PFSK-1 (cell line): ENCODE measurements at regions not wholly inside any gene's neighbourhood (a gene's known extent, or its start where the extent isn't known, plus 50 kb on each side); places are given as distances from the start of the nearest gene placed in this dataset.

Source experiments
- FOXP2 ChIP-seq: optimal IDR thresholded peaks from 2 replicates; pipeline ENCODE3; 2011; ENCODE audit warnings: borderline replicate concordance, control low read depth, inconsistent platforms; ENCODE audit not compliant: insufficient read depth; ENCODE audit errors: extremely low read length, extremely low read depth
- POLR2AphosphoS5 ChIP-seq: IDR thresholded peaks from 2 replicates; pipeline ENCODE4 v1.6.1; 2012; ENCODE audit warnings: low read depth, mild to moderate bottlenecking, control low read depth, low read length, moderate library complexity
- SIN3A ChIP-seq: IDR thresholded peaks from 2 replicates; pipeline ENCODE4 v1.6.1; 2012; ENCODE audit warnings: mild to moderate bottlenecking, low read length, moderate library complexity, borderline replicate concordance; ENCODE audit not compliant: insufficient read depth
- TAF1 ChIP-seq: IDR thresholded peaks from 2 replicates; pipeline ENCODE4 v1.6.1; 2012; ENCODE audit warnings: low read length, control low read depth, borderline replicate concordance; ENCODE audit not compliant: insufficient read depth
- TF ChIP-seq, protein P1 (sequence below), 2 experiments: IDR thresholded peaks; 2 replicates each; pipeline versions ENCODE4 v1.6.1 to v1.8.0; 2011 to 2012; ENCODE audit warnings: low read depth in 2 of 2, low read length in 2 of 2, control low read depth in 1 of 2, inconsistent platforms in 1 of 2, mild to moderate bottlenecking in 1 of 2, moderate library complexity in 1 of 2; ENCODE audit not compliant: insufficient read depth in 1 of 2

DNA sequence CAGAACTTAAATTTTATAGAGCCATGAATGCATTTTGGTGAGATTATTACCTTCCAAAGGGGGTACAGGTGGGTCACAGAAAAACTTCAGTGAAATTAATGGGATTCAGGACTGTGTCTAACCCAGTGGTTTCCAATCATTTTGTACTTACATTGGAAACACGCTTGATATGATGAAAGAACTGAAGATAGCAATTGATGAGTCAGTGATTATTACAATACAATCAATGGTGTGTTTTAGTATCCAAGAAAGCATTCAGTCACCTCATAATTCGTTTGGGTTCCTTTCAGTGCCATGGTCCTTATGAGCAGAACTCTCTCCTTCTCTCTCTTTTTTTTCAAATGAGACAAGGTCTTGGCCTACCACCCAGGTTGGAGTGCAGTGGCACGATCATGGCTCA lies 66.5 kb upstream of the IGFBP5 start:
- no peak for TF ChIP-seq SIN3A
- TF ChIP-seq FOXP2: no peak
- TF ChIP-seq, protein P1, sequence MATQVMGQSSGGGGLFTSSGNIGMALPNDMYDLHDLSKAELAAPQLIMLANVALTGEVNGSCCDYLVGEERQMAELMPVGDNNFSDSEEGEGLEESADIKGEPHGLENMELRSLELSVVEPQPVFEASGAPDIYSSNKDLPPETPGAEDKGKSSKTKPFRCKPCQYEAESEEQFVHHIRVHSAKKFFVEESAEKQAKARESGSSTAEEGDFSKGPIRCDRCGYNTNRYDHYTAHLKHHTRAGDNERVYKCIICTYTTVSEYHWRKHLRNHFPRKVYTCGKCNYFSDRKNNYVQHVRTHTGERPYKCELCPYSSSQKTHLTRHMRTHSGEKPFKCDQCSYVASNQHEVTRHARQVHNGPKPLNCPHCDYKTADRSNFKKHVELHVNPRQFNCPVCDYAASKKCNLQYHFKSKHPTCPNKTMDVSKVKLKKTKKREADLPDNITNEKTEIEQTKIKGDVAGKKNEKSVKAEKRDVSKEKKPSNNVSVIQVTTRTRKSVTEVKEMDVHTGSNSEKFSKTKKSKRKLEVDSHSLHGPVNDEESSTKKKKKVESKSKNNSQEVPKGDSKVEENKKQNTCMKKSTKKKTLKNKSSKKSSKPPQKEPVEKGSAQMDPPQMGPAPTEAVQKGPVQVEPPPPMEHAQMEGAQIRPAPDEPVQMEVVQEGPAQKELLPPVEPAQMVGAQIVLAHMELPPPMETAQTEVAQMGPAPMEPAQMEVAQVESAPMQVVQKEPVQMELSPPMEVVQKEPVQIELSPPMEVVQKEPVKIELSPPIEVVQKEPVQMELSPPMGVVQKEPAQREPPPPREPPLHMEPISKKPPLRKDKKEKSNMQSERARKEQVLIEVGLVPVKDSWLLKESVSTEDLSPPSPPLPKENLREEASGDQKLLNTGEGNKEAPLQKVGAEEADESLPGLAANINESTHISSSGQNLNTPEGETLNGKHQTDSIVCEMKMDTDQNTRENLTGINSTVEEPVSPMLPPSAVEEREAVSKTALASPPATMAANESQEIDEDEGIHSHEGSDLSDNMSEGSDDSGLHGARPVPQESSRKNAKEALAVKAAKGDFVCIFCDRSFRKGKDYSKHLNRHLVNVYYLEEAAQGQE (IDR thresholded peaks at IDR 0.05; ENCODE audit: insufficient read depth in 1 of 2, low read depth in 2 of 2, low read length in 2 of 2): no peak
- TF ChIP-seq TAF1: no peak
- TF ChIP-seq POLR2AphosphoS5: no peak

DNA sequence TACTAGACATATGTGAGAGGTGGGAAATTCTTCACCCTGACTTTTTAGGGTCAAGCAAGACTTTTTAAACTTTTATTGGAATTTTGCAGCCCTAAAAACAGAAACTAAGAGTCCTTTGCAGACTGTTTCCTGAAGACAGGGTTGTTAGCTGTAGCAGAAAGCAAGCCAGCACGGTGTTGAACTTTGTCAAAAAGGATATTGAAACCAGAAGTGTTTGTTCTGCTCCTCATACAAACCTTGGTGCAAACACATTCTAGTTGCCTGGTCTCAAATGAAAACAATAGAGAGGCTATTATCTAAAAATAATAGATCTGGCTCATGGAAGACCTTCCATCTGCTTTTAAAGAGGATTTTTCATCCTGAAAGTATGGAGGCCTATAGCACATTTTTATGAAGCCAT lies 65.8 kb upstream of the IGFBP5 start:
- TF ChIP-seq POLR2AphosphoS5: no peak
- no peak for TF ChIP-seq SIN3A
- TF ChIP-seq TAF1: no peak
- TF ChIP-seq, protein P1 (IDR thresholded peaks at IDR 0.05; ENCODE audit: insufficient read depth in 1 of 2, low read depth in 2 of 2, low read length in 2 of 2): no peak
- no peak for TF ChIP-seq FOXP2

DNA sequence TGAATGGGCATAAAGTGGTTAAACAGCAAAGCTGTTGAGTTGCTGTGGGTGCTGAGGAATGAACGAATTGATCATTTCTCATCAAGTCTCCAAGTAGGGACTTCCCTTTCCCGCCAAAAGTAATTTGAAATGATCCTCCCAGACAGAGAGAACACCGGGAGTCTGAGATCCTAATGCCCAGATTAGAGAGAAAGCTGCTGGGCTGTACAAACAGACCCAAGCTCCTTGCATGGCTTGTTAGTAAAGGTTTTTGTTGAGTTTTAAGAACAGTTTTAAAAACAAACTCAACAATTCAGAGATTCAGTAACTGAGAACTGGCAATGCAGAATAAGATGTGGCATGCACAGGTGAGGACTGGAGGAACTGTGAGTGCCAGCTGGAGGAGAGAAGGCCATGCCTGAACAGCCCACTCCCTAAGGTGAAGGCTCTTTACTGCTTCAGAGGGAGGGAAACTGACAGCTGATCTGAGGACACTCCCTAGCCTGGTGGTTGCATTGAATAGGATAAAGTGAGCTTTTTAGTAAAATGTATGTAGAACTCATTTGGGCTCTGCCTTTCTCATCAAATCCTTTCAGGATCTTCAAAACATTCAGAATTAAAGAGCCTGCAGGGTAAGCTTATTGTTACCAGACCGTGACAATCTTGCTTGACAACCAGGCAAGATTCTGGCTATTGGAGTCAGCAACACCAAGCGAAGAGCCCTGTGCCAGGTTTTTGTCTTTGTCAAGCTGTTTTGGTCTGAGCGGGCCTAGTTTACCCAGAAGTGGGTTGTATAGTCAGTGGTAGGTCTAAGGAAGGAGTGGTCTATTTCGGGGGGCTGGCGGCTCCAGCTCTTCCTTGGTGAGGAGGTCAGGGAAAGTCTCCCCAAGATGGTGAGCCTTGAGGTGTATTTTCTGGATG lies 63.2 kb upstream of the IGFBP5 start:
- no peak for TF ChIP-seq SIN3A
- TF ChIP-seq, protein P1 (IDR thresholded peaks at IDR 0.05; ENCODE audit: insufficient read depth in 1 of 2, low read depth in 2 of 2, low read length in 2 of 2): no peak
- TF ChIP-seq FOXP2: no peak
- TF ChIP-seq POLR2AphosphoS5: no peak
- no peak for TF ChIP-seq TAF1

GRCh38 chr2:216757532-216757931 lies 62.2 kb upstream of the IGFBP5 start:
- TF ChIP-seq FOXP2 (no peak), TAF1 (no peak), POLR2AphosphoS5 (no peak), SIN3A (no peak)
- TF ChIP-seq, protein P1 (IDR thresholded peaks at IDR 0.05; ENCODE audit: insufficient read depth in 1 of 2, low read depth in 2 of 2, low read length in 2 of 2): no peak

- TF ChIP-seq POLR2AphosphoS5 (no peak), SIN3A (no peak), TAF1 (no peak), FOXP2 (no peak)
- TF ChIP-seq, protein P1 (IDR thresholded peaks at IDR 0.05; ENCODE audit: insufficient read depth in 1 of 2, low read depth in 2 of 2, low read length in 2 of 2): no peak
Observed at GRCh38 chr2:216756435-216756834, 61.1 kb upstream of the IGFBP5 start.
